Progenitor cell of endocrine pancreas (in vitro differentiated cells): ENCODE measurements at regions not wholly inside any gene's neighbourhood (a gene's known extent, or its start where the extent isn't known, plus 50 kb on each side); places are given as distances from the start of the nearest gene placed in this dataset.

ENCODE experiments used
- DNase-seq: peaks from one replicate; pipeline ENCODE4 v3.0.0; 2021; ENCODE audit warnings: low spot score; ENCODE audit not compliant: unreplicated experiment
- H3K27ac Mint-ChIP-seq: 2 replicates; pipeline ENCODE4 v1.8.0; 2021; ENCODE audit warnings: mild to moderate bottlenecking, moderate library complexity, mixed read lengths
- H3K27me3 Mint-ChIP-seq: 2 replicates; pipeline ENCODE4 v1.8.0; 2021; ENCODE audit warnings: mixed read lengths
- H3K36me3 Mint-ChIP-seq: 2 replicates; pipeline ENCODE4 v1.8.0; 2022; ENCODE audit warnings: mixed read lengths; ENCODE audit not compliant: insufficient read depth
- H3K4me1 Mint-ChIP-seq: 2 replicates; pipeline ENCODE4 v1.8.0; 2021; ENCODE audit warnings: low read depth, mixed read lengths
- H3K4me3 Mint-ChIP-seq: 2 replicates; pipeline ENCODE4 v1.8.0; 2021; ENCODE audit warnings: low read depth, mild to moderate bottlenecking, moderate library complexity, mixed read lengths
- H3K9me3 Mint-ChIP-seq: 2 replicates; pipeline ENCODE4 v1.8.0; 2021; ENCODE audit warnings: low read depth, mixed read lengths
- CTCF ChIP-seq: fragments of 200-600 bp; sonication (generic); IDR thresholded peaks from one replicate; pipeline ENCODE4 v1.5.0; 2021; ENCODE audit warnings: antibody characterized with exemption, mild to moderate bottlenecking; ENCODE audit not compliant: unreplicated experiment

GRCh38 chr3:80230962-80231361 lies 463.2 kb upstream of the ROBO1 start:
- no peak for DNase-seq
- peaks cover 5% of the 10 kb centered on the region for H3K4me1 Mint-ChIP-seq

GRCh38 chr3:80227216-80227615 lies 459.4 kb upstream of the ROBO1 start:
- Mint-ChIP-seq H3K9me3 (peaks cover 7% of the 10 kb centered on the region), H3K27me3 (no peaks in the 10 kb centered on the region), H3K36me3 (peaks cover 2% of the 10 kb centered on the region), H3K4me3 (no peak overlapping the region), H3K4me1 (no peaks in the 10 kb centered on the region), H3K27ac (no peak overlapping the region)
- no peak for DNase-seq
- TF ChIP-seq CTCF: no peak

More at GRCh38 chr3:80230962-80231361, 463.2 kb upstream of the ROBO1 start:
- TF ChIP-seq CTCF: no peak
- Mint-ChIP-seq H3K27ac (no peak overlapping the region), H3K4me3 (no peak overlapping the region), H3K9me3 (peaks cover 7% of the 10 kb centered on the region), H3K36me3 (peaks cover 2% of the 10 kb centered on the region), H3K27me3 (no peaks in the 10 kb centered on the region)

DNA sequence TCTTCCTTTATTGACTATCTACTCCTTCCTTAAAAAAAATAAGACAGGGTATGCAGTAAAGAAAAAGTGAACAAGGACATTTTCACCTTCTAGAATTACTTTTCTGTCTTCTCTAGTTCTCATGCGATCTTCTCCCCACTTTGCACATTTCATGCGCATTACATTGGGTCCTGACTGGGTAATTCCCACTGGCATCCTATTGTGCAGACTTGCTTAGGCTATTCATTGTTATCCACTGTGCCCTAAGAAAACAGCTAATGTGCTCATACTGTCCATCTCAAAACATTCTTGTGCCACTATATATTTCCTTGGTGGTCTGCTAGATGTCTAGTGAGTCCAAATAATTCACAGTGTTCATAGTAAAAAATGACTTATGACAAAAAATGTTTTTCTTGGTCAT lies 447.4 kb upstream of the ROBO1 start:
- no peak for DNase-seq
- Mint-ChIP-seq H3K27me3 (no peaks in the 10 kb centered on the region), H3K27ac (no peak overlapping the region), H3K4me3 (no peak overlapping the region), H3K36me3 (no peaks in the 10 kb centered on the region), H3K9me3 (no peaks in the 10 kb centered on the region), H3K4me1 (no peaks in the 10 kb centered on the region)
- TF ChIP-seq CTCF: no peak

GRCh38 chr3:80213086-80213485 lies 445.3 kb upstream of the ROBO1 start:
- no peak overlapping the region for H3K27ac Mint-ChIP-seq
- no peaks in the 10 kb centered on the region for H3K36me3 Mint-ChIP-seq
- no peaks in the 10 kb centered on the region for H3K4me1 Mint-ChIP-seq
- no peak overlapping the region for H3K4me3 Mint-ChIP-seq
- no peaks in the 10 kb centered on the region for H3K27me3 Mint-ChIP-seq
- TF ChIP-seq CTCF: no peak
- no peak for DNase-seq
- H3K9me3 Mint-ChIP-seq: no peaks in the 10 kb centered on the region

DNA sequence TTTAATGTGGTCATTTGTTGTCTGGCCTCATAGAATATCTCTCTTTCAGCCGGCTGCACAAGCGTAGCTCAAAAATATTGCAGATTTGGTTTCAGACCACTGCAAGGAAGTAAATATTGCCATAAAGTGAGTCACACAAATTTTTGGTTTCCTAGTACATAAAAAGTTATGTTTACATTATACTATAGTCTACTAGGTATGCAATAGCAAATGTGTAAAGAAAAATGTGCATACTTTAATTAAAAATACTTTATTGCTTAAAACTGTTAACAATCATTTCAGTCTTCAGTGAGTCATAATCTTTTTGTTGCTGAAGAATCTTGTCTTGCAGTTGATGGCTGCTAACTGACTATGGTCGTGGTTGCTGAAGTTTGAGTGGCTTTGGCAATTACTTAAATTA lies 425.1 kb upstream of the ROBO1 start:
- no peak overlapping the region for H3K4me3 Mint-ChIP-seq
- TF ChIP-seq CTCF: no peak
- H3K36me3 Mint-ChIP-seq: no peaks in the 10 kb centered on the region
- H3K27me3 Mint-ChIP-seq: no peaks in the 10 kb centered on the region
- peaks cover 23% of the 10 kb centered on the region for H3K4me1 Mint-ChIP-seq
- DNase-seq: no peak
- no peak overlapping the region for H3K27ac Mint-ChIP-seq
- H3K9me3 Mint-ChIP-seq: peaks cover 10% of the 10 kb centered on the region

DNA sequence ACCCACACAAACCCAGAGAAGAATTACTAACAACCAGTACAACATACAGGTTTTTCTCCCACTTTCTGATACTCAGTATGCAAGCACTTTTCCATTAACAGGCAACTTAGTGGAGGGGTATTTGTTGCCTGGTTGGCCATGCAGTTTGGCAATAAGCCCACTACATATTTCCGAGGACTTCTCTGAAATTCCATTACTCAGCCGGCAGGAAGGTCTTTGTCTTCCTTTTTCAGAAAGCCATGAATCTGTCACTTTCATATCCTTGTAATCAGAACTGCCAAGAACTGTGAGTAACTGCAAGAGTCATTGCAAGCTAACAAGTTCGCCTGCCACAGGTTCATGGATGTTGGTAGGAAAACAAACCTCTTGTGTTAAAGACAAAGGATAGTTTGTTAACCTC lies 422.3 kb upstream of the ROBO1 start:
- H3K4me3 Mint-ChIP-seq: no peak overlapping the region
- TF ChIP-seq CTCF: no peak
- H3K4me1 Mint-ChIP-seq: peaks cover 23% of the 10 kb centered on the region
- peak overlapping the region; percentile 51 for H3K27ac Mint-ChIP-seq
- no peaks in the 10 kb centered on the region for H3K27me3 Mint-ChIP-seq
- no peaks in the 10 kb centered on the region for H3K36me3 Mint-ChIP-seq
- no peaks in the 10 kb centered on the region for H3K9me3 Mint-ChIP-seq
- no peak for DNase-seq
